ENCODE measurements at regions not wholly inside any gene's neighbourhood (a gene's known extent, or its start where the extent isn't known, plus 50 kb on each side); places are given as distances from the start of the nearest gene placed in this dataset.
"Not testable (repeated sequence)": the region's sequence is repeated elsewhere in the genome, so short reads cannot be mapped to it uniquely, and the experiment has no call there.

DNA sequence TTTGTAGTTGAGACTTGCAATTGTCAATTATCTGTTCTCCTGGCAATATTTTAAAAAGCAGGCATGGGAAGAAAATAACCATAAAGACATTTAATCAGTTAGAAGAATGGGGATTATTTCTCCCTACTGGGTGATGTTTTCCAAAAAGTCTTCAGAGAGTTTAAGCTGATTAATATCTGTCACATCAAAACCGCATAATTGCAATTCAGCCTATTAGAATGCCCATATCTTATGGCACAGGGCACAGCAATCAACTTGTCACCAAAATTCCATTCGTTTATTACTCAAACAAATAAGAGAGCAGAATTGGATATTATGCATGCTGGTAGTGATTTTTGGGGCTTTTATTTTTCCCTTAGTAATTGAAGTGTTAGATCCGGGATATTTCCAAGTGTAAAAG lies 218.7 kb downstream of the RNF144B start:
- Mint-ChIP-seq H3K27me3 (peaks cover 11% of the 10 kb centered on the region), H3K9me3 (peaks cover 8% of the 10 kb centered on the region), H3K36me3 (ENCODE audit: low read depth) (no peaks in the 10 kb centered on the region), H3K27ac (no peak overlapping the region), H3K4me3 (no peak overlapping the region), H3K4me1 (no peaks in the 10 kb centered on the region)
- ATAC-seq (replicated peaks) = no peak

DNA sequence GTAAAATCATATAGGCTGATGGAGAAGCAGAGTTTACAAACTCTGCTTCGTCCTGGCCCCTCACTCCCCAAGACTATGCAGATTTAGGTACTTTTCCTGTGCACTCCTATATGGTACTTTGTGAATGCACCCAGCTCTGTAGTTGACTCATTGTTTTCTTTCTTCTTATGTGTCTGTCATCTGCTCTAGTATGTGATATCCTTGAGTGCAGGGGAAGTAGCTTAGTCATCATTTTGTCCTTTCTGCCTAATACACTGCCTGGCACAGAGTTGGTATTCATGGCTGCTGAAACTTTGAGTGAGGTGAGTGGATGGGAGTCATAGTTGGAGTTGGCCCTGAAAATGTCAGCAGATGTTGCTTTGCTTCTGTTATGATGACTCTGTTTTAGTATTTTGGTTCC lies 222.6 kb downstream of the RNF144B start:
- Mint-ChIP-seq H3K36me3 (ENCODE audit: low read depth) (no peaks in the 10 kb centered on the region), H3K27ac (no peak overlapping the region), H3K4me3 (no peak overlapping the region), H3K4me1 (no peaks in the 10 kb centered on the region), H3K27me3 (peaks cover 12% of the 10 kb centered on the region), H3K9me3 (peaks cover 8% of the 10 kb centered on the region)
- peak; percentile 45 for ATAC-seq (replicated peaks)

DNA sequence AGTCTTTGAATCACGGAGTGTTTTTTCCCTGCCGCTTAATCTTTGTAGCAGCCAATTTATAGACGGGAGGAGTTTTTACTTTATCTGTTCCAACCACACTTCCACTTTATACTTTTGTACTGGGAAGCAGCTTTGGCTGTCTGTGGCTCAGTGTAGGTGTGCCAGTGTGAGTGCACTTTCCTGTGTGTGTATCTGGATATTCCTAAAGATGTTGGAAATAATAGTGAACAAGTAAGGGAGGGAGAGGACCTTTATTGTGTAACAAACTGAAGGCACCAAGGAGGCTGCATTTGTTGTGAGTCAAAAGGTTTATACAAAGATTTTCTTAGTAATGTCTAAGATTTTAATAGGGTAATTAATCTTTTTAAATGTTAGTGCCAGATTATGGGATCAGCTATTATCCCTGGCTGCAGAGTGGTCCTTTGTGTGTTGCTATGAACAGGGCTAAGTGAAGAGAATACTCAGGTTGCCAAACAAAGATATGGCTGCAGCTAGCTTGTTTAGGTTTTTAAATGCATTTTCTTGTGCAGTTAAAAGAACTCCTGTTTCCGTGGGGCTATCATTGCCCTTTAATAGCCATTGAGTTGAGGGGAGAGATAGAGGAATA lies 226.3 kb downstream of the RNF144B start:
- ATAC-seq (replicated peaks) = no peak

DNA sequence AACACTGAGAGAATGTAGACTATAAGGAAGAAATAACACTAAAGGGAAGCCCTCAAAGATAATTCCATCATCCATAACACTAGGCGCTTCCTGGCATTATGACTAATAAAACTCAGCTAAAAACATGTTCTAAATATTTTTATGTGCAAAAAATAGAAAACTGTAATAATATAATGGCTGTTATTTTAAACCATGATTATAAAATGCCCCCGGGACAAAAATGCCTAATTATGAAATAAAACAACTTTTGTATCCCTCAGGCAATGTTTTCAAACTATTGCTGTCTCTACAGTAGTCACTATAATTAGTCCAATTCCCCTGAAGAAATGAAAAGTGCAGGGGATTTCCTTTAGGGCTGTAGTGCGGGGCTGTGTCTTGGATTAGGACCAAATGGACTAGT lies 242.4 kb downstream of the RNF144B start:
- no peaks in the 10 kb centered on the region for H3K9me3 Mint-ChIP-seq
- peaks cover 11% of the 10 kb centered on the region for H3K27me3 Mint-ChIP-seq
- no peak for ATAC-seq (replicated peaks)
- no peak overlapping the region for H3K4me3 Mint-ChIP-seq
- H3K36me3 Mint-ChIP-seq (ENCODE audit: low read depth) = no peaks in the 10 kb centered on the region
- no peaks in the 10 kb centered on the region for H3K4me1 Mint-ChIP-seq
- no peak overlapping the region for H3K27ac Mint-ChIP-seq

More for the DNA sequence above, 226.3 kb downstream of the RNF144B start:
- Mint-ChIP-seq H3K4me1 (no peaks in the 10 kb centered on the region), H3K36me3 (ENCODE audit: low read depth) (no peaks in the 10 kb centered on the region), H3K27me3 (peaks cover 18% of the 10 kb centered on the region), H3K9me3 (peaks cover 15% of the 10 kb centered on the region), H3K4me3 (no peak overlapping the region), H3K27ac (no peak overlapping the region)

DNA sequence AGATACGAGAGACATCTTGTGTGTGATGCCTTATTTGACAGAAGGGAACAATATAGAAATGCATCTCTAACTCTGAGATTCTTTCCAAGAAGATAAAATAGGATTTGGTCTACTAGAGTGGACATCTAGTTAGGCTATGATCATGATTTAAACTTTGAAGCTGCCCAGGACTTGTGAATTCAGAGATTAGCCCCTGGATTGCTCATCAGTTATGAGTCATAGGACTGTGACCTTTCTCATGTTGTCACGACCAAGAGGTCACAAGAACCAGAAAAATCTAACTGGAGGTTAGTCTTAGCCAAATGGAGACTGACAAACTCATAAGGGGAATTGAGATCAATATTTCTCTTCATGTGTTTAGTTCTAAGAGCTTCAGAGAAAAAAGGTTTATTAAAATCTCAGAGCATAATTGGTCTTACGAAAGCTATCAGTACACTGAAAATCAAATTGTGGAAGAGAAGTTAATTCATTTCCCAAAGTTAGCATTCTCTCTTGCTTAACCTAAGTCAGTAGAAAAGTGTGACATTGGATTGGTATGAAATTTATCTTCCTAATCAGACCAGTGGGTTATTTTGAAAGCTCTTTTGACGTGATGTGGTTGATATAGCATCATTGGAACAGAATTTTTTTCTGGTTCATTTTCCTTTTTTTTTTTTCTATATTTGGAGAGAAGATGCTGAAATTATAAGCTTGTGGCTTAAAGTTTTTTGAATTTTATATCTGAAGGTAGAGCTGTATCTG lies 245.7 kb downstream of the RNF144B start:
- Mint-ChIP-seq H3K4me1 (no peaks in the 10 kb centered on the region), H3K9me3 (no peaks in the 10 kb centered on the region), H3K27ac (no peak overlapping the region), H3K27me3 (peaks cover 11% of the 10 kb centered on the region), H3K36me3 (ENCODE audit: low read depth) (no peaks in the 10 kb centered on the region), H3K4me3 (no peak overlapping the region)
- peak; percentile 34 for ATAC-seq (replicated peaks)

DNA sequence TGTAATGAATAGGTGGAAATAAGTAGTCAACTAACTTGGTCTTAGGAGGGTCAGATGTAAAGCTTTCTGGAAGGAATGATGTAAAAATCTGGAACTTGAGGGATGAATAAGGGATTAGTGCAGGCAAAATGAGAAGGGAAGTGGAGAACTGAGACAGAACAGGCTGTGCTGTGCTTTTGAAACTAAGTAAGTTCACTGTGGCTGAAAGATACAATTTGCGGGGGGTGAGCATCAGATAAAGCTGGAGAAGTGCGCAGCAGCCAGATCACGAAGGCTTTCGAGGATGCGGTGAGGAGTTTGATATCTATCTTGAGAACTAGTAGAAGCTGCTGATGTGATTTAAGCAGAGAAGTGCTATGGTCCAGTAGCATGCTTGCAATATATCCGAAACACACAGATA lies 247.8 kb downstream of the RNF144B start:
- Mint-ChIP-seq H3K4me1 (no peaks in the 10 kb centered on the region), H3K4me3 (no peak overlapping the region), H3K36me3 (ENCODE audit: low read depth) (no peaks in the 10 kb centered on the region), H3K9me3 (no peaks in the 10 kb centered on the region), H3K27ac (no peak overlapping the region), H3K27me3 (peaks cover 19% of the 10 kb centered on the region)
- no peak for ATAC-seq (replicated peaks)

DNA sequence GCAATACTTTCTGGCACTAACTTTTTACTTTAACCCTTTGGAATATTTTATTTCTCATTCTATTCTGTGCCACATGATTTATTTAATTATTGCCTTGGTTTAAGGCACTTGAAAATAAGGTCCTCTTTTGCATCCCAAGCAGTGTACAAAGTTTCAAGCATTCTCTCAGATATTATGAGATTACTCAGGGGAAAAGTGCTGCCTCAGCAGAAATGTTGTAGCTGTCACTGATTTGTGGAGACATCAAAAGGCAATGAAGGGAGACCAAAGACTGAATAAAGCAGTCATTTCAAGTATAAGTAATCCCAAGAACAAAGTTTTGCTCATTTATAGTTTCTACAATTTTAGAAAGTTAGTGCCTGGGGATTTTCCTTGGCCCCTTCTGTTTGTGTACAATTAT lies 253.0 kb downstream of the RNF144B start:
- no peak overlapping the region for H3K4me3 Mint-ChIP-seq
- ATAC-seq (replicated peaks) = no peak
- peaks cover 3% of the 10 kb centered on the region for H3K9me3 Mint-ChIP-seq
- no peak overlapping the region for H3K27ac Mint-ChIP-seq
- H3K27me3 Mint-ChIP-seq = peaks cover 8% of the 10 kb centered on the region
- H3K36me3 Mint-ChIP-seq (ENCODE audit: low read depth) = no peaks in the 10 kb centered on the region
- H3K4me1 Mint-ChIP-seq = no peaks in the 10 kb centered on the region

DNA sequence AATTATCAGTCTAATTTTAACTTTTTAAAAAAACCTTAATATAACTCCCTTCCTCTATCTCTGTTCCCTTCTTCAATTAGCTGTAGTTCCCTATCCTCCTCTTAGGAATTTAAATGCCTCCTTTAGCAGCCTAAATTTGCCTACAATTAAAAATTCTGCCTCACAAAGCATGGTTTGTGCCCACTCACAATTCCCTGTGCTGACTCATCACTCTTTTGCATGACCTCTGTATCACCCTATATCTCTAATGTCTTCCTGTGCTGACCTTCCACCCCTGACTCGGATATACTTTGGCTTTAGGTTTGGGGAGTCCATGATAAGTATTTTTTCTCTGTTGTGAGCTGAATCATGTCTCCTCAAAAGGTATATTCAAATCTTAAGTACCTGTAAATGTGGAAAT lies 253.6 kb downstream of the RNF144B start:
- ATAC-seq (replicated peaks) = no peak
- Mint-ChIP-seq H3K27me3 (peaks cover 8% of the 10 kb centered on the region), H3K4me3 (no peak overlapping the region), H3K36me3 (ENCODE audit: low read depth) (no peaks in the 10 kb centered on the region), H3K9me3 (peaks cover 3% of the 10 kb centered on the region), H3K27ac (no peak overlapping the region), H3K4me1 (no peaks in the 10 kb centered on the region)

DNA sequence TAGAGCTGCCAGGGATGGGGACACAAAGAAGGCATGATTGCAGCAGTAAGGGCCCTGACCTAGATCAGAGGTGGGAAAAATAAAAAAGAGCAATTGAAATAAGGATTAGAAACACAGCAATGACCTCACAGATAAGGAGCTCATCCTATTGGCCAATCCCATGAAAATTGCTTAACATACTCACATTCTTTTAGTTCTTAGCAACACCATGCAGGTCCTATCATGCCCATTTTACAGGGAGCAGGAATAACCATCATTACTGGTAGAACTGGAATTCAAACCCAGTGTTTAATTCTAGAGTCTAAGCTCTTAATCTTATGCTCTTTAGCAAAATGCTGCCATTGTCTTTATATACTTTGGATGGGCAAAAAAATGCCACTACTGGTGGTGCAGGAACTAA lies 267.7 kb downstream of the RNF144B start:
- H3K27me3 Mint-ChIP-seq = no peaks in the 10 kb centered on the region
- no peak overlapping the region for H3K4me3 Mint-ChIP-seq
- H3K4me1 Mint-ChIP-seq = no peaks in the 10 kb centered on the region
- no peak for ATAC-seq (replicated peaks)
- H3K27ac Mint-ChIP-seq = no peak overlapping the region
- peaks cover 3% of the 10 kb centered on the region for H3K9me3 Mint-ChIP-seq
- H3K36me3 Mint-ChIP-seq (ENCODE audit: low read depth) = no peaks in the 10 kb centered on the region

DNA sequence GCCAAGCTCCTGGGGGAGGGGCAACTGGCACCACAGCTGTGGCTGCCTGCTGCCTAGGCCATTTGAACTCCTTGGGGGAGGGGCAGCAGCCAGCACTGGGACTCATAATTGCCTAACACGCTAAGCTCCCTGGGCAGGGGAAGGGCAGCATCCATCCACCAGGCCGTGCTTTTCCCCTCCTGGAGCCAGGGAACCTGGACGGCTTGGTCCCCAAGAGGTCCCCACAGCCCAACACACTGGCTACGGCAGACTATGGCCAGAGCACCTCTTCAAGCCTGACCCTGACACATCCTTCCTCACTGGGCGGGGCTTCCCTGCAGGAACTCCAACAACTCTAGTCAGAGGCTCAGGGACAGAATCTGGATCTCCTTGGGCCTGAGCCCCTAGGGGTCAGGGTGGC lies 269.4 kb downstream of the RNF144B start:
- H3K4me3 Mint-ChIP-seq = no peak overlapping the region
- no peaks in the 10 kb centered on the region for H3K36me3 Mint-ChIP-seq (ENCODE audit: low read depth)
- peaks cover 3% of the 10 kb centered on the region for H3K9me3 Mint-ChIP-seq
- no peak for ATAC-seq (replicated peaks)
- H3K27ac Mint-ChIP-seq = no peak overlapping the region
- no peaks in the 10 kb centered on the region for H3K4me1 Mint-ChIP-seq
- no peaks in the 10 kb centered on the region for H3K27me3 Mint-ChIP-seq

DNA sequence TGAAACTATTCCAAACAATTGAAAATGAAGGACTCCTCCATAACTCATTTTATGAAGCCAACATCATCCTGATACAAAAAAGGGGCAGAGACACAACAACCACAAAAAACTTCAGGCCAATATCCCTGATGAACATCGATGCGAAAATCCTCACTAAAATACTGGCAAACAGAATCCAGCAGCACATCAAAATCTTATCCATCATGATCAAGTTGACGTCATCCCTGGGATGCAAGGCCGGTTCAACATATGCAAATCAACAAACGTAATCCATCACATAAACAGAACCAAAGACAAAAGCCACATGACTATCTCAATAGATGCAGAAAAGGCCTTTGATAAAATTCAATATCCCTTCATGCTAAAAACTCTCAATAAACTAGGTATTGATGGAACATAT lies 272.8 kb downstream of the RNF144B start:
- not testable (repeated sequence) for H3K36me3 Mint-ChIP-seq (ENCODE audit: low read depth); ATAC-seq (replicated peaks); H3K9me3 Mint-ChIP-seq; H3K4me3 Mint-ChIP-seq; H3K27ac Mint-ChIP-seq; H3K27me3 Mint-ChIP-seq; H3K4me1 Mint-ChIP-seq

DNA sequence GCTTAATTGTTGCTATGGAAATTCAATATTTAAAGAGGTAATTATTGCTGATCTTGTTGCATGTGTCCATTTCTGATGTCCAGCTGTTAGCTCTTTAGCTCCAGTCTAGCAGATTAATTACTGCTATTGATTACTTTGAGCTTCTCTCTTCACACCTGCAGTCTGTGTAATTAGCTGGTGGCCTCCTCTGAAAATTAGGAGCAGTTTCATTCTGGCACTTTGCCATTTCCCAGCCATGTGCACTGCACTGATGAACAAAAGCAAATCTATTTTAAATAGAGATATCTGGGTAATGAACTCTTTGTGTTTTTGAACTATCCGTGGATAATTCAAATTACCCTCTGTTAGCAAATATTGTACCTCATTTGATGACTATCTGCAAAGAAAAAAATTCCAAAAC lies 275.9 kb downstream of the RNF144B start:
- no peaks in the 10 kb centered on the region for H3K27me3 Mint-ChIP-seq
- H3K27ac Mint-ChIP-seq = no peak overlapping the region
- no peaks in the 10 kb centered on the region for H3K4me1 Mint-ChIP-seq
- no peak for ATAC-seq (replicated peaks)
- peaks cover 3% of the 10 kb centered on the region for H3K9me3 Mint-ChIP-seq
- H3K36me3 Mint-ChIP-seq (ENCODE audit: low read depth) = no peaks in the 10 kb centered on the region
- H3K4me3 Mint-ChIP-seq = no peak overlapping the region

DNA sequence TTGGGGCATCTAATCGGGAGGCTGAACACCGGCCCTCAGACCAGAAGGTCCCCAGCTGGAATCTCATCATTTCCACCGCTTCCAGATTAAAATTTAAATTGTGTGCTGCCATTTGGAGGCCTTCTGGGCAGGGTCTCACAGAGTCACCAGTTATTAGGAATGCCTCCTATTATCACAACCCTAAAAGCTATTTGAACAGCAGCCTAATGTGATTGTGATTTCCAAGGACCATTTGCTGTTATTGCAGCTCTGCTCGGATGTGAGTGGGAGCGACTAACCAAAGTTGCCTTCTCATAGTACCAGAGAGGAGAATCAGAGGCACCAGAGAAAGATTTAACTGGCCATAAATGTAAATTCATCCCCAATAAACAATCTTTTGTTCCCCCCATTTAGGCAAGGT lies 277.3 kb downstream of the RNF144B start:
- no peaks in the 10 kb centered on the region for H3K27me3 Mint-ChIP-seq
- no peaks in the 10 kb centered on the region for H3K4me1 Mint-ChIP-seq
- peaks cover 3% of the 10 kb centered on the region for H3K9me3 Mint-ChIP-seq
- H3K36me3 Mint-ChIP-seq (ENCODE audit: low read depth) = no peaks in the 10 kb centered on the region
- H3K4me3 Mint-ChIP-seq = no peak overlapping the region
- H3K27ac Mint-ChIP-seq = no peak overlapping the region
- no peak for ATAC-seq (replicated peaks)

DNA sequence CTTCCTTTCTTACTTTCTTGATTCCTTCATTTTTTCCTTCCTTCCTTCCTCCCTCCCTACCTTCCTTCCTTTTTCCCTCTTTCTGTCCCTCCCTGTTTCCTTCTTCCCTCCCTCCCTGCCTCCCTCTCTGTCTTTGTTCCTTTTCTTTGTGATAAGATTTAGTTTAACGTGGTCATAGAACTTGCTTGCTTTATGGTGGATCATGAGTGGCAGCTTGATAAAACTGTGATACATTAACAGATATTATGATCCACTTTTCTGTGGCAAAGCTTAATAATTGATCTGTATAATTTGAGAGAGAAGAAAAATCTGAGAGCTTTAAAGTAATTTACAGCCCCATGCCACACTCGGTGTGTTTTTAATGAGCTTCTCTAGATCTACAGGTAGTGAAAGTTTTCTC lies 280.5 kb downstream of the RNF144B start:
- H3K4me1 Mint-ChIP-seq = no peaks in the 10 kb centered on the region
- H3K9me3 Mint-ChIP-seq = no peaks in the 10 kb centered on the region
- no peak overlapping the region for H3K4me3 Mint-ChIP-seq
- no peak overlapping the region for H3K27ac Mint-ChIP-seq
- no peaks in the 10 kb centered on the region for H3K27me3 Mint-ChIP-seq
- no peaks in the 10 kb centered on the region for H3K36me3 Mint-ChIP-seq (ENCODE audit: low read depth)
- no peak for ATAC-seq (replicated peaks)

DNA sequence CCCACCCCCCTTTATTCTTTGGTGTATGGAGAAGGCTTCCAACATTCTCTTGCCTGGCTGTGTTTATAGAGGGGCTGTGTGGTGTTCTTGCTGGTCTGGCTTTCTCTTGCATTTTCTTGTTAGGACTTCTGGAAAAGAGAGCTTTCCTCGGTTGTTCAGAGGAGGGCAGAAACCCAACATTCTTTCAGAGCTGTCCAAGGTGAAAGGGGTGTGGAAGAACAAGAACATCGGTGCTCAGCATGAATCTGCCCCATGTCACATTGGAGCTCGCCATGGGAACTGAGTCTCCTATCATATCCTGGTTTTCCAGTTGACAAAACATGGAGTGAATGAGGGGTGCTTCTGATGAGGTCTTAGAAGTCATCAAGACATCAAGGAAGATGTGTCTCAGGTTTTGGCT lies 281.8 kb downstream of the RNF144B start:
- Mint-ChIP-seq H3K27ac (no peak overlapping the region), H3K27me3 (no peaks in the 10 kb centered on the region), H3K9me3 (no peaks in the 10 kb centered on the region), H3K4me3 (no peak overlapping the region), H3K36me3 (ENCODE audit: low read depth) (no peaks in the 10 kb centered on the region), H3K4me1 (no peaks in the 10 kb centered on the region)
- no peak for ATAC-seq (replicated peaks)
